ENCODE measurements at regions not wholly inside any gene's neighbourhood (a gene's known extent, or its start where the extent isn't known, plus 50 kb on each side); places are given as distances from the start of the nearest gene placed in this dataset.

DNA sequence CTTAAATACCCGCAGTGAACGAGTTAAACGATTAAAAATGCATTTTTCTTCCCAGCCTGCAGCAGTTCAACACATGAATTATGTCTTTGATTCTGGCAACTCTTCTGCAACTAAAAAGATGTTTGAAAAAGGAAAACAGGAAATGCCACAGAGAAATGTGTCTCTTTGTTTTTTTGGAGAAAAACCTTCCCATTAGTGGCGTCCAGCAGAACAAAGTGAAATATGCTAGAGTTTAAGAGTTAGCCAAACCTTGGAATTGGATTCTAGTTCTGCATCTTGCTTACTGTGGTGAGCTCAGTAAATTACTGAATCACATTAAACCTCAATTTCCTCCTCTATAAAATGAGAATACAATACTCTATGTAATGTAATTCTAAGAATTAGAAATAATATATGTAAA is 900.2 kb upstream of the ACVR2A start:
- no peak for TF ChIP-seq RARB (CRISPR knock-in tag; IDR thresholded peaks at IDR 0.05)
- TF ChIP-seq CSRNP3 (CRISPR knock-in tag; IDR thresholded peaks at IDR 0.05), result no peak
- no peak for TF ChIP-seq ZFP3 (CRISPR knock-in tag; IDR thresholded peaks at IDR 0.05)
- TF ChIP-seq ZFP30 (CRISPR knock-in tag; IDR thresholded peaks at IDR 0.05), result no peak
